SK-N-SH (cell line): ENCODE measurements at regions not wholly inside any gene's neighbourhood (a gene's known extent, or its start where the extent isn't known, plus 50 kb on each side); places are given as distances from the start of the nearest gene placed in this dataset.

Experiments used
- CHD2 ChIP-seq: fragments of 150-350 bp; IDR thresholded peaks from 2 replicates; pipeline ENCODE4 v1.6.1; 2018; ENCODE audit warnings: low read length; ENCODE audit not compliant: partially characterized antibody
- EP300 ChIP-seq, 2 experiments: IDR thresholded peaks; 2 replicates each; pipeline versions ENCODE4 v1.4.0 to v1.6.1; 2012; ENCODE audit warnings: borderline replicate concordance in 1 of 2, low read depth in 1 of 2, low read length in 1 of 2
- POLR2AphosphoS5 ChIP-seq: IDR thresholded peaks from 2 replicates; pipeline ENCODE4 v1.6.1; 2012; ENCODE audit warnings: low read depth, low read length
- RCOR1 ChIP-seq: fragments of 150-350 bp; IDR thresholded peaks from 2 replicates; pipeline ENCODE4 v1.6.1; 2017; ENCODE audit warnings: antibody characterized with exemption, low read length
- RFX5 ChIP-seq: IDR thresholded peaks from 2 replicates; pipeline ENCODE4 v1.6.1; 2012; ENCODE audit warnings: mild to moderate bottlenecking, improper control_type of control experiment, low read length
- SMC3 ChIP-seq: IDR thresholded peaks from 2 replicates; pipeline ENCODE4 v1.6.1; 2012; ENCODE audit warnings: low read depth, low read length, improper control_type of control experiment
- TF ChIP-seq, protein P1 (sequence below): fragments of 200-600 bp; sonication (generic); IDR thresholded peaks from 2 replicates; pipeline ENCODE4 v1.6.1; 2017; ENCODE audit warnings: antibody characterized with exemption, mild to moderate bottlenecking, moderate library complexity
- TF ChIP-seq, protein P2 (sequence below): fragments of 150-350 bp; IDR thresholded peaks from 2 replicates; pipeline ENCODE4 v1.6.1; 2017; ENCODE audit warnings: antibody characterized with exemption, low read length, low read depth, borderline replicate concordance

DNA sequence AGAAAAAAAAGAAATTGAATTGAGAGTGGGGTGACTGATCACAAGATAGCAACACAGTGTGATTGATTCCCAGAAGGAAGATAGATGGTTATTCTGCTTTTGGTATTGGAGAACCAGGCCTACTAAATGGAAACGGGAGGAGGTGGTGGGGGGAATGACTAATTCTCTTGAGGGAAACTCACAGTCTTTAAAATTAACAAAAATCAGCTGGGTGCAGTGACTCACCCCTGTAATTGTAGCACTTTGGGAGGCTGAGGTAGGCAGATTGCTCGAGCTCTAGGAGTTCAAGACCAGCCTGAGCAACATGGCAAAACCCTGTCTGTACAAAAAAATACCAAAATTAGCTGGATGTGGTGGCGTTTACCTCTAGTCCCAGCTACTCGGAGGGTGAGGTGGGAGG, 134.6 kb upstream of the PDE4B start:
- TF ChIP-seq CHD2, result no peak
- TF ChIP-seq, protein P1, sequence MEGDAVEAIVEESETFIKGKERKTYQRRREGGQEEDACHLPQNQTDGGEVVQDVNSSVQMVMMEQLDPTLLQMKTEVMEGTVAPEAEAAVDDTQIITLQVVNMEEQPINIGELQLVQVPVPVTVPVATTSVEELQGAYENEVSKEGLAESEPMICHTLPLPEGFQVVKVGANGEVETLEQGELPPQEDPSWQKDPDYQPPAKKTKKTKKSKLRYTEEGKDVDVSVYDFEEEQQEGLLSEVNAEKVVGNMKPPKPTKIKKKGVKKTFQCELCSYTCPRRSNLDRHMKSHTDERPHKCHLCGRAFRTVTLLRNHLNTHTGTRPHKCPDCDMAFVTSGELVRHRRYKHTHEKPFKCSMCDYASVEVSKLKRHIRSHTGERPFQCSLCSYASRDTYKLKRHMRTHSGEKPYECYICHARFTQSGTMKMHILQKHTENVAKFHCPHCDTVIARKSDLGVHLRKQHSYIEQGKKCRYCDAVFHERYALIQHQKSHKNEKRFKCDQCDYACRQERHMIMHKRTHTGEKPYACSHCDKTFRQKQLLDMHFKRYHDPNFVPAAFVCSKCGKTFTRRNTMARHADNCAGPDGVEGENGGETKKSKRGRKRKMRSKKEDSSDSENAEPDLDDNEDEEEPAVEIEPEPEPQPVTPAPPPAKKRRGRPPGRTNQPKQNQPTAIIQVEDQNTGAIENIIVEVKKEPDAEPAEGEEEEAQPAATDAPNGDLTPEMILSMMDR, result no peak
- no peak for TF ChIP-seq RFX5
- no peak for TF ChIP-seq RCOR1
- TF ChIP-seq SMC3, result no peak
- TF ChIP-seq POLR2AphosphoS5, result no peak
- TF ChIP-seq EP300 (IDR thresholded peaks at IDR 0.05; ENCODE audit: borderline replicate concordance in 1 of 2, low read depth in 1 of 2, low read length in 1 of 2), result no peak
- TF ChIP-seq, protein P2, sequence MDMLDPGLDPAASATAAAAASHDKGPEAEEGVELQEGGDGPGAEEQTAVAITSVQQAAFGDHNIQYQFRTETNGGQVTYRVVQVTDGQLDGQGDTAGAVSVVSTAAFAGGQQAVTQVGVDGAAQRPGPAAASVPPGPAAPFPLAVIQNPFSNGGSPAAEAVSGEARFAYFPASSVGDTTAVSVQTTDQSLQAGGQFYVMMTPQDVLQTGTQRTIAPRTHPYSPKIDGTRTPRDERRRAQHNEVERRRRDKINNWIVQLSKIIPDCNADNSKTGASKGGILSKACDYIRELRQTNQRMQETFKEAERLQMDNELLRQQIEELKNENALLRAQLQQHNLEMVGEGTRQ, result no peak
